EL (cell line): ENCODE measurements at regions not wholly inside any gene's neighbourhood (a gene's known extent, or its start where the extent isn't known, plus 50 kb on each side); places are given as distances from the start of the nearest gene placed in this dataset.
A peak's percentile ranks its signal among the peaks of the same experiment; 100 is the strongest.
"Not testable (repeated sequence)": the region's sequence is repeated elsewhere in the genome, so short reads cannot be mapped to it uniquely, and the experiment has no call there.

Source experiments
- DNase-seq: peaks from one replicate; pipeline ENCODE4 v3.0.0-alpha.2; 2016

DNA sequence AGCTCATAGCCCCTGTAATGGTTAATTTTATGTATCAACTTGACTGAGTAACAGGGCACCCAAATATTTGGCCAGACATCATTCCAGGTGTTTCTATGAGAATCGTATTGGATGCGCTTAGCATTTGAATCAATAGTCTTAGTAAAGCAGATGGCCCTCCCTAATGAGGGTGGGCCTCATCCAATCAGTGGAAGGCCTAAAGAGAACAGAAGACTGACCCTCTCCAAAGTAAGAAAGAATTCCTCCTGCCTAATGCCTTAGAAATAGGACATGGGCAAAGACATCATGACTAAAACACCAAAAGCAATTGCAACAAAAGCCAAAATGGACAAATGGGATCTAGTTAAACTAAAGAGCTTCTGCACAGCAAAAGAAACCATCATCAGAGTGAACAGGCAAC lies 352.5 kb upstream of the SASH1 start:
- DNase-seq: no peak

DNA sequence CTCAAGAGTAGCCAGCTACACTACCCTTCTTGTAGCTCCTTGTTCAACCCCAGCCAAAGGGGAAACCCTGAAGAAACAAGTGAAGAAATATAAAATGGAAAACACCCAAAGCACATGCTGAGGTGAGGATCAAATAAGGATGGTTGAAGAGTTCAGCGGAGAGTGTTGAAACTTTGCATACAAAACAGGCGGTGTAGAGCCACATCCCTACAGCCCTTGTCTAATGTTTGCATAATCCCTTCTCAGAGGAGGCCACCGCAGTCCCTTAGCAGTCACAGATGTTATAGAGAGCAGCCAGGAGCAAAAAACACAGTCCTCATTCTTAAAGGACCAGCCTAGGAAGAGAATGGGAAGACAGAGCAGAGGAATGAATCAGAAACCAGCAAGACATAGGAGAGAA lies 350.7 kb upstream of the SASH1 start:
- DNase-seq: no peak

DNA sequence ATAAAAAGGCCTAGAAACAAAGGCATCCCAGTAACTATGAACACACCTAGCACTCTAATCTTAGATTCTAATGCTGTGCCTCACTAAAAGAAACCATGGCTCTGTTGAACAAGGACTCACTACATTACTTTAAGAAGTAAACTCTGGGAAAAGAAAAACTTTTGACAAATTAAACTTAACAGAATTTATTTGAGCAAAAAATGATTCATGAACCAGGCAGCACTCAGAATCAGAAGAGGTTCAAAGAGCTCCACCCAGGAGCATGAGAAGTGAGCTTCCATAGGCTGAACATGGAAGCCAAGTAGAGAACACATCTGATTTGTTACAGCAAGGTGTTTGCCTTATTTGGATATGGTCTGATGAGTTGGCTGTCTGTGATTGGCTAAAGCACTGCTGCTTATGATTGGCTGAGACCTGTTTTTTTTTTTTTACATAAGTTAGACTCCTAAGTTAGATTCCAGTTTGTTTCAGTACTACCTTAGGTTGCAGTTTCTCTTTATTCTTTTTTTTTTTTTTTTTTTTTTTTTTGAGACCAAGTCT lies 343.6 kb upstream of the SASH1 start:
- no peak for DNase-seq

DNA sequence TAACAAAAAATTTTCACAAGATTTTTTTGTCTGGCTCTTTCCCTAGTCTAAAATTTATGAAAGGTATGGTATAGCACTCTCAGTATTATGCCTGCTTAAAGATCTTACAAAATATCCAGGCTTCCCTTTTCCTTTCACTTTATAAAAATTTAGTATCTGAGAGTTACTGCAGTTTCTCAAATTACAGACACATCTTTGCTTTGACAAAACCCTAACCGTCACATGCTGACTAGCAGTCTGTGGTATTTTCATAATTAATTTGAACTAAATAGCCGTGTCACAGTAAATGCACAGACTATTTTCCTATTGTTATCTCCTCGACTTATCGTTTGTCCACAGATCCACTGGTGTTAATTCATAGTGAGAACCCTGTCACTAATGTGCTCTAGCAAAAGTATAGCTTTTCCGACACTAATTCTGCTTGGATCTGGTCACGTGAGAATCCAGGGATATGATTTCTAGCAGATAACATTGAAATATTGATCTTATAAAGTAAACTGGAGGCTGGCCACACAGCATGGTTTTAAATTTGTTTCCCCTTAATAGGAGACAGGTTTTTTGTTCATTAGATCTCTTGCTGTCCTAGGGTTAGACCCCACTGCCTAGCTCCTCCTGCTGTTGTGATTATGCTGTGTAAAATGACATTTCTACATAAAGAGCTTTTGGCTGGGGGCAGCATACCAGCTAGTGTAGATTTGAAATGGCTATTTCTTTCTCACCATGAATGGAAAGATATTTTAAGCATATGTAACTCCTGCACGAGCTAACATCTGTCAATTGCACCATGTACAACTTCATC lies 340.6 kb upstream of the SASH1 start:
- no peak for DNase-seq

DNA sequence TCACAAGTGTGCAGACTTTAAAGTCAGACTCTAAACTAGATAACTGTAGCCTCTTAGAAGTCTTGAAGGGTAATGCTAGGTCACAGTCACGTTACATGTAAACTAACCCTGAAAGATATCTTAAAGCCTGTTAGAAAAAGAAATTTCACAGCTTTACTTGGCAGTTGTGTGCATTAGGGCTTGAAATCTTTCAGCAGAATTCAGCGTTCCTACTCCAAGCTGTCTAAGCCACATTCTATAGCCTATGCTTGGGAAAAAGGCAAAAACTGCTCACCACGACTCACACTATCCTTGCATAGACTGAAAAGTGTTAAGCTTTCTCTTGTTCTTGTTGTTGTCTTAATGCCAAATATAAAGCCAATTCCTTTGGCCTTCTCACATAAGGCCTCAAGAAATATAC lies 338.0 kb upstream of the SASH1 start:
- DNase-seq: no peak

DNA sequence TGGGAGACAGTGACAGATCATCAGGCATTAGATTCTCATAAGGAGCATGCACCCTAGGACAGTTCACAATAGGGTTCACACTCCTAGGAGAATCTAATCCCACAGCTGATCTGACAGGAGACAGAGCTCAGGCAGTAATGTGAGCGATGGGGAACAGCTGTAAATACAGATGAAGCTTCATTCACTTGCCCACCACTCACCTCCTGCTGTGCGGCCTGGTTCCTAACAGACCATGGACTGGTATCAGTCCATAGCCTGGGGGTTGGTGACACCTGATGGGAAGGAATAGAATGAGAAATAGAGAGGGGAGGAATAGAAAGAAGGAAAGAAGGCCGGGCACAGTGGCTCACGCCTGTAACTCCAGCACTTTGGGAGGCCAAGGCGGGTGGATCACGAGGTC lies 336.8 kb upstream of the SASH1 start:
- no peak for DNase-seq

DNA sequence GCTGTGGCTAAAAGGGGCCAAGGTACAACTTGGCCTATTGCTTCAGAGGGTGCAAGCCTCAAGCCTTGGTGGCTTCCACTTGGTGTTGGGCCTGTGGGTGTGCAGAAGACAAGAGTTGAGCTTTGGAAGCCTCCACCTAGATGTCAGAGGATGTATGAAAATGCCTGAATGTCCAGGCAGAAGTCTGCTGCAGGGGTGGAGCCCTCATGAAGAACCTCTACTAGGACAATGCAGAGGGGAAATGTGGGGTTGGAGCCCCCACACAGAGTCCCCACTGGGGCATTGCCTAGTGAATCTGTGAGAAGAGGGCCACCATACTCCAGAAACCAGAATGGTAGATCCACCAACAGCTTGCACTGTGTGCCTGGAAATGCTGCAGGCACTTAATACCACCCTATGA lies 332.1 kb upstream of the SASH1 start:
- DNase-seq: not testable (repeated sequence)

DNA sequence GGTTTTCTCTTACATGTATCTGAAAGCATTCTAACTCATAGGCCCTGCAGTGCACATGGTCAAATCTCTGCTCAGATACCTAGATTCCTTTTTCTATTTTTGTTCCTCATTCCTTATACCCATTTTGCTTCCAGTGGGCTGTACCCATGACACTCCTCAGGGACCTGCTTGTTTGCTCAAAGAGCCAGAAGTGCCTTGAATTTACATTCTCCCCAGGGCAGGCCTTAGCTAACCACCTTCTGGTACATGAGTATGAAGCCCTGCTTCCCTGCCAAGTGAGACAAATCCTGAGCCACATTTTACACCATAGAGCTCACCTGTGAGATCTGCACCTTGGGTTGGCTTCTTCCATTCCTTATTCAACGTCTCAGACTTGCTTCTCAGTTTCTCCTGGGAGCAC lies 326.6 kb upstream of the SASH1 start:
- no peak for DNase-seq

DNA sequence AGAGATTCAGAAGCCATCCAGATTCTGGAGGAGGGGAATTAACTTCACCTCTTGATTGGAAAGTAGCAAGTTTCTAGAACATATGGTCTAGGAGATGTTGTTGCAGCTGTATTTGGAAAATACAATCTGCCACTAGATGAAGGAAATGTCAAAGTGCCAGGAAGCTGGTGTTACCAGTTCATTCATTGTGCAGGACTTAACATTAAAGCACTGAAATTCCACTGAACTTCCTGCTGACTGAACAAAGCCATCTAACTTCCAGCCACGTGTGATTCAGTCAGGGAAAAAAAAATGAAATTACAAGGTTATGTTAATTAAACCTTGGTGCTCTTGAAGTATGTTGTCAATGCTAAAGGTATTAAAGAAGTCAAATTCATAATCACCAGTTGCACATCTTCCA lies 321.5 kb upstream of the SASH1 start:
- no peak for DNase-seq

DNA sequence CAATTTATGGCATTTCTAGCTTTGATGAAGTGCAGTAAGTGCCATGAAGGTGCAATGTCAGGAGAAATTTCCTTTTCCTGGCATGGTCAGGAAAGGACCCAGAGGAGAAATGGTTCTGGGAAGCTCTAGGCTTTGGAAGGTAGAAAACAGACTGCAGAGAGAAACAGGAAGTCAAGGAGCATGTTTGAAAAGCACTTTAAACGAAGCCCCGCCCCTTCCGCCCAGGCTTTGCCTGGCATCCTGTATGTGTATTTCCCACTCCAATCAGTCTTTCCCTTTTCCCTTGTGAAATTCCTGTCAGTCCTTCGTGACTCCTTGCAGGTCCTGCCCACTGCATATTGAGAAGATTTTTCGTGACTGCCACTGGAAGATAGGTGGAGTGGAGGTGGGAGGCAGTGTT lies 320.9 kb upstream of the SASH1 start:
- DNase-seq: no peak

DNA sequence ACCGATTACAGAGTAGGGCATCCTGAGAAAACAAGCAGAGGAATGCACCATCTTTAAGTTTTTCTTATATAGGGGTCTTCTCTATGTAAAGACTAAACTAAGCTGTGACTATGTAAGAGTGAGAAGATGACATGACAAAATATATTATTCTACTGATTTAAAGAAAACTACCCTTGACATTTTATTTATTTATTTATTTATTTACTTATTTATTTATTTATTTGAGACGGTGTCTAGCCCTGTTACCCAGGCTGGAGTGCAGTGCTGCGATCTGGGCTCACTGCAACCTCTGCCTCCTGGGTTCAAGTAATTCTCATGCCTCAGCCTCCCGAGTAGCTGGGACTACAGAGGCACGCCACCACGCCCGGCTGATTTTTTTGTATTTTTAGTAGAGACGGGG lies 320.4 kb upstream of the SASH1 start:
- not testable (repeated sequence) for DNase-seq

DNA sequence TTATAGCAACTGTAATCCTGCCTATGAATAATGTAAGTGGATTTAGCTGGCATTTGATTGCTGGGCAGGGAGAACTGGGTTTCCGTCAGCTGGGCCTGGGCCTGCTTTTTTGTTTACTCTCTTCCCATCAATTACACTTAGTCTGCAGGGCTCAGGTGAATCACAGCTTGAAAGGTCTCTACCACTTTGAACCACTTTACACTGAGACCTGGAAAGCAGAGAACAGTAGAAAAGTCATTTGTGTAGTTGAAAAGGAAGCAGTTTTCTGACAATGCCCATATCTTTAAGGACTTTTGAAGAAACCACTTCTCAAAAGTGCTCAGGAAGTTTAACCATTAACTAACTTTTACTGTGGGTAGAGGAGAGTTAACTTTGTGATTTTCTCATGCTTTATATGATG lies 315.4 kb upstream of the SASH1 start:
- no peak for DNase-seq

DNA sequence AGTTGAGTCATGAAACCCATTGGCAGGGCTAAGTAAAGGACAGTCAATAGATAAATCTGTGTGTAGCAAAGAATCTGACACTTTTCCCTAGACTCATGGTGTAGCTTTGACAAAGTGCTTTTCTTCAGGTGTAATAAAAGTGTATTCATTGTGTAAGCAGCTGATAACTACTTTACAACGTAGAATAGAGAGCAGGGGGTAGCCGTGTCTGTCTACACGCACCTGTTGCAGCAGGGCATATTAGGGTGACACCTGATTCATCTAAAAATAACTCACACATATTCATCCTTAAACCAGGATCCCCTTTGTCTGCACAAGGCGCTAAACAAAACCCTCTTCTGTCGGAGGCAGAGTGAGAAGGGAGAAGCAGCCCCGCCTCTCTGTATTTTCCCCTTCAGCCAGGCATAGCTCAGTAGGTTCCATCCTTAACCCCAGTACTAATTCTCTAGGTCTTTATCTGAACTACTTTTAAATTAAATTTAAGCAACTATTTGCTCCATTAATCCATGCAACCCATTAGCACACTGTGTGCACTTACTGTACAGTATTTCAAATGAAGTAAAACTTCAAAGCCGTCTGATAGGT lies 306.7 kb upstream of the SASH1 start:
- no peak for DNase-seq

DNA sequence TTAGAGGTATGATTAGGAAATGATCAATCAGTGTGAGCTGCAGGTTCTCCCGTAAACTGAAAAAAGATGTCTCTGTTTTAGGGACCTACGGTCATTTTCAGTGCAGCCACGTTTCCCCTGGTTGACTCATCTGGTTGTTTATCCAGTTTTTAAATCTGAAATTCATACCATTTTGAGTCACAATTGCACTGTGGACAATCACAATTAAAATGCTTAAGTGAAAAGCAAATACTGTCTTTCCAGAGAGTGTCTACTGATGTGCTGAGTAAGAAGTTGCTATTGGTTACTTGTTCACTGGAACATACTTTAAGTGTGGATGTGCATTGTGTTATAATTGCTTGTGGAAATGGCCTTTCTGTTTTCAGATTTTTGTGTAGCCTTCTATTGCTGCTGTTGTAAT lies 305.1 kb upstream of the SASH1 start:
- DNase-seq: peak; percentile 12

DNA sequence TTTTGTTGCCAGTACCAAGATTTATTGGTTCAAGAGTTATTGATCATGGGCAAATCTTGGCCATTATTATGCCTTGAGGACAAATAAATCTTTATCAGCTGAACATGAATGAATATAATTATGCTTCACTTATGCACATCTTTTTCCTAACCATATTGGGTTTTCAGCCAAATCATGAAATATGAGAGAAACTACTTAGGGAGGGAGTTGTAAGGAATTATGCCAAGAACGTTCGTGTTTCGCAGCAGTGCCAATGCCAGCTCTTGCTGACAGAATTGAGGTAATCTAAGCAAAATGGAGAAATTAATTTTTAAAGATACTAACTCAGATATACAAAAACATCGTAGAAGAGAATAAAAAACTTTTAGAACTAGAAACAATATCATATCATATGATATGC lies 301.1 kb upstream of the SASH1 start:
- no peak for DNase-seq

DNA sequence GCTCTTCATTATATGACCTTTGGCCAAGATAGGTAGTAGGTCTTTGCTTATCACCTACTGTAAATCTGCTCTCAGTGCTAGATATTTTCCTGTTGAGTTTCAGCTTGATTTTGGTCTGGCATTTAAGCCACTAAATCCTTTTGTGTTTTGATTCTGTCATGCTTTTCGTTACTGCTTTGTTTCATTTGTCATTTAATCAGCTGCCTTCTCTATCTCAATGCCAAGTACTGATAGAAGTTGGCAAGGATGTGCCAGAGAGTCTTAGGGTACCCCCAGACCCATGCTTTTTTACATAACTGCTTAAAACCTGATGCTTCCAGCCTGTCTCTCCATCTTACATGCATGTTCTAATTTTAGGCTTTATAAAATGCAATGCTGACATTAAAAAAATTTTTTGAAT lies 300.1 kb upstream of the SASH1 start:
- DNase-seq: no peak

DNA sequence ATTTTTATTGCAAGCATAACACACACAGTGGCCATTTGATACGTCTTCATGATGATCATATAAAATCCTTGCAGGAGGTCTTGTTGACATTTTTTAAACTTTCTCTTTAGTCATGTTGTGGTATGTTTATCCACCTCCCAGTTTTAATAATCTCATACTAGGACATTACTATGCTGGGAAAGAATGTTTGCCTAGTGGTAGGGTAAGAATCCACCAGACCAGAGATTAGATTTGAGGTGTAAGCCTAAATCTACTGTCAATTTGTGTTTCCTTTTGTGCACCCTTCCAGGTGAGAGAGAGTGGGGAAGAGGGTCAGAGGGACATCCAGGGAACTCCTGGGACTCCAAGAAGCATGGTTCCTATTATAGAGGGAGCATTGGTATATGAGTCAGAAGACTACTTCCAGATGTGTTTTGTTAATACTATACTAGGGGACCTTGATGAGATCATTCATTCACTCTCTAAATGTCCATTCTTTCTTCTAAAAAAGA lies 298.3 kb upstream of the SASH1 start:
- DNase-seq: peak; percentile 43

DNA sequence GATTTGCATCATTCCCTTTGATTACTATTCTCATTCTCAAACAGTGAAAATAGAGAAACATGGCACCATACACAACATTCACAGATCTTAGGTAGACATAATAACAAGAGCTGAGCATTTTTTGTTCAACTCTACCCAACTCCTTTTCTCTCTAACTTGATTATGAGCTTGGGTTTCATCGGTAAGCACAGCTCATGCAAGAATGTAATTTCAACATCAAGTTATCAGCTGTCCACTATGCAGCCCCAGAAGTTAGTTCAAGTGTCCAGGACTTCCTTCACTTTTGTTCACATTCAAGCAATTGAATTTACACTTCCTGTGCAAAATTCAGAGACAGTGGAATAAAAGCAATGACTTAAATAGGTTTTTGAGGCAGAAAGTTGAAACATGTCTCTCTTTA lies 297.7 kb upstream of the SASH1 start:
- no peak for DNase-seq

DNA sequence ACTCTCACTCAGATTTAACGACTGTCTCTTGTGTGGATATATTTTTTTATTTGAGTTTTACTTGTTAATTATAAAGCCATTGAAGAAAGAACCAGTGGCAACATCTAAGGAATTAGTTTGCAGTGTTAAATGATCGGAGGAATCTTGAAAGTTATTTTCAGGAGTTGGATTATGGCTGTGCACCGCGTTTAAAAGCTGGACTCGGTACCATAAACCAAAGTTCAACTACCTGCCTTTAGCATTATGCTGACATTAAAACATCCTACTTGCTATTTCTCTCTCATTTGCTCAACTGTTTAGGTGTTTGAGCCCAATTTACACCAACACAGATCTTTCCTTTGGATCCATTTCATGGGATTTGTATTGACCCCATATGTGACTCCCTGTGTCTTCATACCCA lies 289.4 kb upstream of the SASH1 start:
- DNase-seq: no peak

DNA sequence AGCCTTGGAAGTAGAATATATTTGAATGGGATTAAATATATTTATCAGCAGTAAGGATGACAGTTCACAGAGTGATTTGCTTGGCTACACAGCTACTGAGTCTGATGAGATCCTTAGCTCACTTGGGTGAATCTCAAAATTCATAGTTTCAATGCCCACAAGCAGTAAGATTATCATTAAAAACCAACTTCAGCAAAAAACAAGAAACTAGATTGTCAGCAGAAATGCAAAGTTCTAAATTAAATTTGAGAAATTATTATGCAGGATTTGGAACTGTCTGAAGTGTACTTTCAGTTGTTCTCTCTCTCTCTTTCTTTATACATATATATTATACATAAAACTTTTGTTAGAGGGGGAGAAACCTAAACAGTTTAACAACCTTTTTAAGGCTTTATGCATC lies 288.8 kb upstream of the SASH1 start:
- DNase-seq: no peak

DNA sequence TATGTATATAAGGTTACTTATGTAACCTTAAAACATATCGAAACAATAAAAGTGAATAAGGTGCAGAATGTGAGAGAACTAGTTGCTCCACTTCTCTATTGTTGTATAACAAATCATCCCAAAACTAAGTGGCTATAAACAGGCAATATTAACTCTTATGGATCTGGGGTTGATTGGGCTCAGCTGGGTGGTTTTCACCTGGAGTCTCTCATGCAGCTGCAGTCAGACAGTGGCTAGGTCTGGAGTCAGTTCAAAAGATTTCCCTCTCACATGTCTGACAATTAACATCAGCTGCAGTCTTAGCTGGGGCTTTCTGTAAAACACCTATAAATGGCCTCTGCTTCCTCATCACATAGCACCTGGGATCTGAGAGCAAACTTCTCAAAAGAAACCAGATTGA lies 288.4 kb upstream of the SASH1 start:
- no peak for DNase-seq

DNA sequence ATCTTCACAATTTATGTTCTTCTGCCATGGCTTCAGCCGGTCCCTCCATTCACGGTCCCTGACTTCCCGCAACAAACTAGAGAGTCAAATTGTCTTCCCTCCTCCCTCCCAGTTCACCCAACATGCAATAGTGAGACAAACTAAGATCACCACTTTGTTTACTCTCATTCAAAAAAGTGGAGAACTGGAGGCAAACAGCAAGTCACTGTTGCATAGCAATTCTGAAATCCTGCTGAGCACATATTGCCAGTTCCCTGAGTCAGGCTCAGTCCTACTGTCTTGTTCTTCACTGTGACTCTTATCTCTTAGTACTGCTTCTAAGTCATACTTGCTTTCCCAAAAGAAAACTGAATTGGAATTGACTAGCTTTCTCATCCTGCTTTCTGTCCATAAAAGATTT lies 287.2 kb upstream of the SASH1 start:
- no peak for DNase-seq

DNA sequence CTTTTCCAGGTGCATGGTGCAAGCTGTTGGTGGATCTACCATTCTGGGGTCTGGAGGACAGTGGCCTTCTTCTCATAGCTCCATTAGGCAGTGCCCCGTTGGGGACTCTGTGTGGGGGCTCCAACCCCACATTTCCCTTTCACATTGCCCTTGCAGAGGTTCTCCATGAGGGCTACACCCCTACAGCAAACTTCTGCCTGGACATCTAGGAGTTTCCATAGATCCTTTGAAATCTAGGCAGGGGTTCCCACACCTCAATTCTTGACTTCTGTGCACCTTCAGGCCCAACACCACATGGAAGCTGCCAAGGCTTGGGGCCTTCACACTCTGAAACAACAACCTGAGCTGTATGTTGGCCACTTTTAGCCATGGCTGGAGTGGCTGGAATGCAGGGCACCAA lies 282.8 kb upstream of the SASH1 start:
- DNase-seq: no peak

DNA sequence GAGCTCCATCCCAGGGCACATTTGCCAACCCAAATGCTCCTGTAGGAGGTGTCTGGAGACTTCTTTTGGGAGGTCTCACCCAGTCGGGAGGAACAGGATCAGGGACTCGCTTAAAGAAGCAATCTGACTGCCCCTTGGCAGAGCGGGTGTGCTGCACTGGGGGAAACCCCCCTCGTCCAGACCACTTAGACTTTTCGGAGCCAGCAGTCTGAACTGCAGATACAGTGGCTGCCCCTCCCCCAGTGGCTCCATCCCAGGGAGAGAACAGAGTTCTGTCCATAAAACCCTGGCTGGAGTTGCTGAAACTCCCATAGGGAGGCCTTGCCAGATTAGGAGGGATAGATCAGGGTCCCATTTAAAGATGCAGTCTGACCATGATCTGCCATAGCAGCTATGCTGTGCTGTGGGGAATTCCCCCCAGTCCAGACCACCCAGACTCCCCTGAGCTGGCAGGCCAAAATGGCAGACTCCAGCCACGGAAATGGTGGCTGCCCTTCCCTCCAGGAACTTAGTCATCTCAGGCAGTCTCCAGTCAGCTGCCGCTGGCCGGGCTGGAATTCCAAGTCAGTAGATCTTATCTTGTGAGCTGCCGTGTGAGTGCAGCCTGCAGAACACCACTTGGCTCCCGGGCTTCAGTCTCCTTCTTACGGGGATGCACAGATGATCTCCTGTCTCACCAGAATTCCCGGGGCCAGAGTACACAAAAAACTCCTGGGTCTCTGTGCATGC lies 278.1 kb upstream of the SASH1 start:
- DNase-seq: peak; percentile 81
